ENCODE measurements at regions not wholly inside any gene's neighbourhood (a gene's known extent, or its start where the extent isn't known, plus 50 kb on each side); places are given as distances from the start of the nearest gene placed in this dataset.

GRCh38 chr16:86199182-86199581, 300.2 kb downstream of the IRF8 start:
- DNase-seq (ENCODE audit: low spot score): no peak

GRCh38 chr16:86199871-86200695, 301.1 kb downstream of the IRF8 start:
- DNase-seq (ENCODE audit: low spot score): no peak

GRCh38 chr16:86200722-86201121, 301.8 kb downstream of the IRF8 start:
- no peak for DNase-seq (ENCODE audit: low spot score)

- no peak for DNase-seq (ENCODE audit: low spot score)
These were observed 302.8 kb downstream of the IRF8 start for GRCh38 chr16:86201746-86202145.

GRCh38 chr16:86202267-86202666, 303.3 kb downstream of the IRF8 start:
- DNase-seq (ENCODE audit: low spot score): no peak

- no peak for DNase-seq (ENCODE audit: low spot score)
These were observed 303.9 kb downstream of the IRF8 start for GRCh38 chr16:86202760-86203426.

DNA sequence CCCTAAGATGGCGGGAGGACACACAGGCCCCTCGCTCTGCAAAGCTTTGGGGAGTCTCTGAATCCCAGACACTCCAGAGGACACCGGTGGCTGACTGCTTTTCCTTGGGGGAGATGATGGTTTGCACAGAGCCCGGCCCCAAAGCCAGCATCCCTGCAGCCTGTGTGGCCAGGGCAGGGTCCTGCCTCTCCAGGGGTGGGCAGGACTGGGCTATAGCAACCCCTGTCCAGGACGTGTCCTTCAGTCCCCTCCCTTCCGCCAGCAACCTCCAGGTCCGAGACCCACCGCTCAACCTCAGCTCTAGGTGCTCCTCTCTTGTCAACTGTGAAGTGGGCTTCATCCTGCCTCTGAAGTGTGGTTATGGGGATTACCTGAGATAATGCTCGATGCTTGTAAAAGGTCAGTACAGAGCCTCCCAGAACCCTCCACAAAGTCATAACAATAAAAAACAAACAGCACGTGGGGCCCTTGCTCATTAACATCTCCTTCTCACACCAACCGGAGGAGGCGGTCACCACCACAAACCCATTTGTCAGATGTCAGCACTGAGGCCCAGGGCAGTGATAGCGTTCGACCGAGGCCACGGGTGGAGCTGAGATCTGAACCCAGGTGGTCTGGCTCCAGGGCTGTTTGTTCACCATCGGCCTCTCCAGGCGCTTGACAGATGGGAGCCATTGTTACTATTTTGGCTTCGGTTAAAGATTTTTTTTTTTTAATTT, 304.8 kb downstream of the IRF8 start:
- DNase-seq (ENCODE audit: low spot score): no peak

DNA sequence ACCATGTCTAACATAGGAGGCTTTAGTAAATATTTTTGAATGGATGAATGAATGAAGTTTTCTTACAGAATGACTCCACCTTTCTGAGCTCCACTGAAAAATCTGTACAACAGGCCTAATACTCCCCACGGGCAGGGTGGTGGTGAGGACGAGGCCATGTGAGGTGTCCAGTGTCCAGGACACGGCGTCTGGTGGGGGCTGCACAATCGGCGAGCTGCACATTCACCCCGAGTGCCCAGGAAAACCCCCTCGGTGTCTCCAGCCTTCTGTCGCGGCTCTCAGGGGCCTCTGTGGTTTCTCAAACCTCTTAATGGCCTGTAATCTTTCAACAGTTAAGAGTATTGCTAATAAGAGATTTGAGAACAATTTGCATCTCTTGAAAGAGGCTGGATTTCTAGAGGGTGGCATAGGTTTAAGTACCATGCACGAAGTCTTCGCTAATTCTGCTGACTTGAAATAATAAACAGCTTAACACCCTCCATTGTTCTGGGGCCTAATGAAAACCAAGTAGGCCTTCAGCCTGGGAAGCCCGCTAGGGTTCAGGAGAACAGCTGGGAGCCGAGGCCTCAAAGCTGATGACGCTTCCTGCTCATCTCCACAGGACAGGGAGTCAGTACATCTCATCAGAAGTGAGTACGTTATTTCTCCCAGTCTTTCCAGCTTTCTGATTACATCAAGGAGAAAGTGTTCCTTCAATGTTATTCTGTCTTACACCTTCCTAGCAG, 304.6 kb upstream of the FOXF1 start:
- DNase-seq (ENCODE audit: low spot score): no peak

GRCh38 chr16:86207350-86207749, 303.0 kb upstream of the FOXF1 start:
- DNase-seq (ENCODE audit: low spot score): no peak

- DNase-seq (ENCODE audit: low spot score): no peak
These were observed 301.1 kb upstream of the FOXF1 start for GRCh38 chr16:86209202-86209601.

DNA sequence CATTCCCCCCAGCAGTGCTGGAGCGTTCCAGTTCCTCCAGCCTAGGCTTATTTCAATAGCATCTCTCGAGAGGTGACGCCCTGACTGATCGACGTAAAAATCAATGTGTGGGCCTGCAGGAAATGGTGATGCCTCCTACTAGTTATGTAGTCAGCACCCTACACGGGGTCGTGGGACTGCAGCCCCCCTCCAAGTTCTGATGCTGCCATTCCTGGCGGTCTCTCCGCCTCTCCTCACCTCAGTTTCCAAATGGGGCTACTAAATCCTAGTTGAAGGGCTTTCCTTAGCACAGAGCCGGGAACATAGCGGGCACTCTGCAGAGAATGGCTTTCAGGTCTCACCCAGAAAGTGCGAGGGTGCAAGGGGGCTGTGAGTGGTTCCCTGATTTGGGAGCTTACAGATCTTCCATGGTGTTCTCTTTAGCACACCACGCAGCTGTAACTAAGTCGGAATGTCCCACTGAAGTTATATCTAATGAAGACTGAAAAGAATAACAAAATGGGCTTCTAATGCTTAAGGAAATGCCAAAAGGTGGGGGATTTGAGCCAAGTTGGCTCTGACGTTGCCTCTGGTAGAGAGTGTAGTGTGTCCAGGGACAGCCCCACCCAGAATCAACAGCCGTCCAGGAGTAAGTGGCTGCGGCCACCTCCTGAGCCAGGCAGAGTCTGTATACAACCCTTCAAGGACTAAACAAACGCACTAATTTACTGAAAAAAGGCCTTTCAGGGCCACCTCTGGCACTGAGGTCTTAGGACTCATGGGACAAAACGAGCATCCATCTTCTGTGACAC, 299.7 kb upstream of the FOXF1 start:
- DNase-seq (ENCODE audit: low spot score): no peak

DNA sequence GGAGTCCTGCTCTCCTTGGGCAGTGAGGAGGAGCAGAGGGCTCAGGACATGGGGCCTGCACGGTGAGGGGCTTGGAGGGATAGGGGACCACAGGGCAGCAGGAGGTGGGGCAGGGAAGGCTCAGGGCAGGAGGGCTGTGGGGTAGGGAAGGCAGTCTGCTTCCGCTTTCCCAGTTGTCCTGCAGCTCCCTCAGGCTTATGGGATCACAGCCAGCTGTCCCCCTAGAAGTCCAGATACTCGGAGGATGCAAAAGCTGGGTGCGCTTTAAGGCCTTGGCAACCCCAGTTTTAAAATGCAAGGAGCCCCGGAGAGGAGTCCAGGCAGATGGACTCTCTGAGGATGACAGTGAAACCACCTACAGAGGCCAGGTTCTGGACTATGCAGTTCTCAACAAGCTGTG, 299.1 kb upstream of the FOXF1 start:
- no peak for DNase-seq (ENCODE audit: low spot score)

- DNase-seq (ENCODE audit: low spot score): no peak
These were observed 298.5 kb upstream of the FOXF1 start for GRCh38 chr16:86211800-86212199.

GRCh38 chr16:86212706-86213436, 297.5 kb upstream of the FOXF1 start:
- no peak for DNase-seq (ENCODE audit: low spot score)

GRCh38 chr16:86213437-86214205, 296.7 kb upstream of the FOXF1 start:
- DNase-seq (ENCODE audit: low spot score): no peak

DNA sequence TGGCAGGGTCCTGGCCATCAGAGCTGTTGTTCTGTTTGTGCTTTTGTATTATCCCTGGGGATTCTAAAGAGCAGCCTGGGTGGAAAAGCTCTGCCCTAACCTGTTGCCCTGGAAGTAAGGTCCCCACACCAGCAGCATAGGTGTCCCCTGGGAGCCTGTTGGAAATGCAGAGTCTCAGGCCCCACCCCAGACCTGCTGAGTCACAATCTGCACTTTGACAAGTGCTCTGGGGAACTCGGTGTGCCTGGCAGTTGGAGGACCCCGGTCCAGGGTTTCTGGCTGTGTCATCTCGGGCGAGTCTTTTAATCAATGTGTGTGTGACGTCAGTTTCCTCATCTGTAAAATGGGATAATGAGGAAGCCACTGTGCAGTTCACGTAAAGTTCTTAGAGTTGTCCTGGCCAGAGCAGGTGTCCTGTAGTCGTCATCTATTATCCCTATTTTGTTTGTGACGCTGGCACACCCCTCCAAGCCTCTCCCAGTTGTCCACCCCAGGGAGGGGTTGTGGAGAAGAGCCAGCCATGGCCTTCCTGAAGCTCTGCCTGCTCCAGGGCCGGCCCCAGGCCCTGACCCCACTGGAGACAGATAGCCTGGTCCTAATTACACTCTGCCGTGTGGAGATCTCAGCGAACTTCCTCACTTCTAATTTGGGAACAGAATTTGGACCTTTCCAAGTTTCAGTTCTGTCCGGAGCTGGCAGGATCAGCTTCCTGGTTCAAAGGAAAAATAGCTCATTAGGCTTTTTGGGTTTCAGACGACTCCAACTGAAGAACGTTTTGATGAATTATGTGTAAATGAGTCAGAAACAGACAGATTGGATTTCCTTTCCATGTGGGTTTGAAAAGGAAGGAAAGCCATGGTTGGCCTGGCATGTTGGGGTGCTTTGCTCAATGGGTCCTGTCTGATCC, 295.7 kb upstream of the FOXF1 start:
- no peak for DNase-seq (ENCODE audit: low spot score)

DNA sequence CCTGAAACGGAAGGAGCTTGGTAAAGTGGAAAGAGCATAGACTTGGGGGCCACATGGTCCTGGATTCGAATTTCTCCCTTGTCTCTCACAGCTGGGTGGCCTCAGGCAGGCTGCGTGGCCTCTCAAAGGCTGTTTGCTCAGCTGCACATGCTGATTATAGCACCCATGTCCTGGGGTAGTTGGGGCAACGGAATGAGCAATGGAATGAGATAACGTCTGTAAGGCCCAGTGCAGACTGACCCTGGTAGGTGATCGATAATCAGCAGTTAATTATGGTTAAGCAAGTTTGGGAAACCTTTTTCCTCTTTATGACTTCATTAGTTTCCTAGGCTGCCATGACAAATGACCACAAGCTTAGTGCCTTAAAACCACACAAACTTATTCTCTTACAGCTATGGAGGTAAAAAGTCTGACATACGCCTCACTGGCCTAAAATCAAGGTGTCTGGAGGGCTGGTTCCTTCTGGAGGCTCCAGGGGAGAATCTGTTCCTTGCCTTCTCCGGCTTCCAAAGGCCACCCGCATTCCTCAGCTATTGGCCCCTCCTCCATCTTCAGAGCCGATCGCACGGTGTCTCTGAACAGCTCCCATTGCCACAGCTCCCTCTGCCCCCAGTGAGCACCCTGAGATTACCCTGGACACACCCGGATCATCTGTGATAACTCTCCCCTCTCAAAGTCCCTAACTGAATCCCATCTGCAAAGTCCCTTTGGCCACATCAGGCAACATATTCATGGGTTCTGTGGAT, 294.9 kb upstream of the FOXF1 start:
- DNase-seq (ENCODE audit: low spot score): no peak

DNA sequence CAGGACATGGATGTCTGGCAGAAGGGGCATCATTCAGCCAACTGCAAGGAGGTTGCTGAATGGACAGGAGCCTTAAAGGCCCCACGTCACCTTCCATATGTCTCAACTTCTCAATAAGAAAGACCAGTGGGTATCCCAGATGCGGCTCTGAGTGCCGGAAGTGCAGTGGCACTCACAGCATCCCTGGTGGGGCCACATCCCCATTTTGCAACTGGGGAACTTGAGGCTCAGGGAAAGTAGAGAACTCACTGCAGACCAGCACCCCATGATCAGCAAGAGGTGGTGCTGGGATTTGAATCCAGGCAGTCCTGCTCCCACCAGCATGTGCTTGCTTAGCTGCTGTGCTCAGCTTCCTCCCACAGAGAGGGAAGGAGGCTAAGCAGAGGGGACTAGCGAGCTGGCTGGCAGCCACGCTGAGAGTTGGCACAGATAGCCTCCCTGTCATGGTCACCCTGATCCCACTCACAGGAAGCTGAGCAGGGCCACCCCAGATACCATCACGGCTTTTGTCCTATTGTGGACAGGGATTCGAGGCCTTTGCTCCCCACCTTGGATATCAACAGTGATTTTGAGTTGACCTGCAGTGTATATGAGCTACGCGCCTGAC, 294.2 kb upstream of the FOXF1 start:
- DNase-seq (ENCODE audit: low spot score): no peak

All from CD4-positive, alpha-beta T cell treated with Interleukin-6 at 100 ng/mL for 8 hours (primary cell).